ENCODE measurements at regions not wholly inside any gene's neighbourhood (a gene's known extent, or its start where the extent isn't known, plus 50 kb on each side); places are given as distances from the start of the nearest gene placed in this dataset.

DNA sequence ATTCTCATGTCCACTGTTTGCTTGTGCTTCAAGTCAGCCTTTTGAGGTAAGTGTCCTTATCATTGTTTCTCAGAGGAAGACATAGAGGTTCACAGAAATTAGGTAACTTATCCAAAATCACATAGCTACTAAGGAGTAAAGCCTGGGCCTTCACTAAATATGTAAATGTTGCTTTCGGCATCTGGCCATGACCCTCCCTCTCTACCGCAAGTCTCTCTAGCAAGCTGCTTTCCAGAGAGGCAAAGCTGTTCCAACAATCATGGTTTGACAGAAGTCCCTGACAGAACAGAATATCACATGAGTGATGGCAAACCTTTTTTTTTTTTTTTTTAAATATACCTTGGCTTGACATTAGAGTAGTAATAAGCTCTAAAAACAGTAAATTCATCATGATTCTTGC, 94.5 kb upstream of the F3 start:
- ChIA-PET POLR2A (no interaction called here), CTCF (no interaction called here)
- DNase-seq (ENCODE audit: extremely low spot score): no peak
- no peak for TF ChIP-seq SP1 (IDR thresholded peaks at IDR 0.05)
- no peak for TF ChIP-seq NFRKB (IDR thresholded peaks at IDR 0.05)
- no peak for TF ChIP-seq ZNF384 (IDR thresholded peaks at IDR 0.05)
- no peak for TF ChIP-seq CTBP1 (IDR thresholded peaks at IDR 0.05; ENCODE audit: borderline replicate concordance)
- no peak for TF ChIP-seq ELF4 (IDR thresholded peaks at IDR 0.05)
- TF ChIP-seq, protein P1, sequence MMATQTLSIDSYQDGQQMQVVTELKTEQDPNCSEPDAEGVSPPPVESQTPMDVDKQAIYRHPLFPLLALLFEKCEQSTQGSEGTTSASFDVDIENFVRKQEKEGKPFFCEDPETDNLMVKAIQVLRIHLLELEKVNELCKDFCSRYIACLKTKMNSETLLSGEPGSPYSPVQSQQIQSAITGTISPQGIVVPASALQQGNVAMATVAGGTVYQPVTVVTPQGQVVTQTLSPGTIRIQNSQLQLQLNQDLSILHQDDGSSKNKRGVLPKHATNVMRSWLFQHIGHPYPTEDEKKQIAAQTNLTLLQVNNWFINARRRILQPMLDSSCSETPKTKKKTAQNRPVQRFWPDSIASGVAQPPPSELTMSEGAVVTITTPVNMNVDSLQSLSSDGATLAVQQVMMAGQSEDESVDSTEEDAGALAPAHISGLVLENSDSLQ (IDR thresholded peaks at IDR 0.05): no peak
- no peak for TF ChIP-seq SUZ12 (IDR thresholded peaks at IDR 0.05)
- no peak for TF ChIP-seq FOXA1 (IDR thresholded peaks at IDR 0.05)
- TF ChIP-seq BHLHE40 (IDR thresholded peaks at IDR 0.05; ENCODE audit: borderline replicate concordance): no peak
- no peak for TF ChIP-seq TARDBP (IDR thresholded peaks at IDR 0.05)
- no peak for TF ChIP-seq FOXM1 (IDR thresholded peaks at IDR 0.05; ENCODE audit: borderline replicate concordance)
- no peak for TF ChIP-seq ARNT (IDR thresholded peaks at IDR 0.05)
- no peak for TF ChIP-seq HDGF (IDR thresholded peaks at IDR 0.05; ENCODE audit: borderline replicate concordance)
- no peak for TF ChIP-seq LEF1 (IDR thresholded peaks at IDR 0.05; ENCODE audit: borderline replicate concordance)

DNA sequence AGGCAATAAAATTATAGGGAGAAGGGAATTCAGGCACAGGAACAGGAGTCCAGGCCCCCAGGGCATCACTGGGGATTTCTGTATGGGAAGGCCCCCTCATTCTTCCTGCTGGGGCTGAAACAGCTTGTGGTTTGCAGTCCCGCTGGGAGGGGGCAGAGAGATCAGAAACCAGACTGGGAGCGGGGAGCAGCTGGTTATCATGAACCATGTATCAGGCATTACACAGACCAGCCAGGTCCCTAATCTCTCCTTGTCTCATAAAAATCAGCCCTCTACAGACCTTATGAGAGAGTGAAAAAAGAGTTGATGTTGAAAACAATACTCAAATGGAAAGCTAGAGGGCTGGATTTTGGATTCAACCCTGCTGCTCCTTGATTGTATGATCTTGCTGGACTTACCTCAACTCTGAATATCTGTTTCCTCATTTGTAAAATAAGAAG, 93.4 kb upstream of the F3 start:
- POLR2A ChIA-PET: no interaction called here
- CTCF ChIA-PET: interaction anchor here (1.1 kb wide), 1 partner anchor 11 kb away, joined by 3 read pairs; no protein-coding TSS in a partner anchor
- DNase-seq (ENCODE audit: extremely low spot score): peak; percentile 34
- TF ChIP-seq HDGF (IDR thresholded peaks at IDR 0.05; ENCODE audit: borderline replicate concordance): no peak
- TF ChIP-seq, protein P1 (IDR thresholded peaks at IDR 0.05): no peak
- no peak for TF ChIP-seq FOXK2 (IDR thresholded peaks at IDR 0.05)
- no peak for TF ChIP-seq TARDBP (IDR thresholded peaks at IDR 0.05)
- TF ChIP-seq ZNF384 (IDR thresholded peaks at IDR 0.05): no peak
- no peak for TF ChIP-seq NFRKB (IDR thresholded peaks at IDR 0.05)
- no peak for TF ChIP-seq SUZ12 (IDR thresholded peaks at IDR 0.05)
- no peak for TF ChIP-seq FOXA1 (IDR thresholded peaks at IDR 0.05)
- TF ChIP-seq ELF4 (IDR thresholded peaks at IDR 0.05): no peak
- TF ChIP-seq ARNT (IDR thresholded peaks at IDR 0.05): no peak
- no peak for TF ChIP-seq L3MBTL2 (conservative IDR thresholded peaks at IDR 0.05)

DNA sequence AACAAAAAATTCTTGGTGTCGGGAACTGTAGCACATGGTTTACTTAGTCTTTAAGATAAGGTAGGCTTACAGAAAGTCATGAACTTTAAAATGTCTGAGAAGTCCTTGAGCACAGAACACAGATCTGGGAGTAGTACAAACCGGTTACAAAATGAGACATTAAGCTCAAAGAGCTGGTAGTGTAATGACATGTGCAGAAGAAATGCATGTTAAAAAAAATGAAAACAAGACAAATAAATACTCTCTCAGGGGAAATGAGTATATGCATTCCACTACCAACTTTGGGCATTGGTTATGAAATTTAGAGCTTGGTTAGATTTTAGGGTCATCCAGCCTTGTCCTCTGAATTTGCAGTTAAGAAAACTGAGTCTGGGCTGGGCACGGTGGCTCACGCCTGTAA, 91.5 kb upstream of the F3 start:
- ChIA-PET CTCF (no interaction called here), POLR2A (no interaction called here)
- TF ChIP-seq LEF1 (IDR thresholded peaks at IDR 0.05; ENCODE audit: borderline replicate concordance) (no peak), ELF4 (IDR thresholded peaks at IDR 0.05) (no peak), SUZ12 (IDR thresholded peaks at IDR 0.05) (no peak), CTBP1 (IDR thresholded peaks at IDR 0.05; ENCODE audit: borderline replicate concordance) (no peak)
- DNase-seq (ENCODE audit: extremely low spot score): no peak

DNA sequence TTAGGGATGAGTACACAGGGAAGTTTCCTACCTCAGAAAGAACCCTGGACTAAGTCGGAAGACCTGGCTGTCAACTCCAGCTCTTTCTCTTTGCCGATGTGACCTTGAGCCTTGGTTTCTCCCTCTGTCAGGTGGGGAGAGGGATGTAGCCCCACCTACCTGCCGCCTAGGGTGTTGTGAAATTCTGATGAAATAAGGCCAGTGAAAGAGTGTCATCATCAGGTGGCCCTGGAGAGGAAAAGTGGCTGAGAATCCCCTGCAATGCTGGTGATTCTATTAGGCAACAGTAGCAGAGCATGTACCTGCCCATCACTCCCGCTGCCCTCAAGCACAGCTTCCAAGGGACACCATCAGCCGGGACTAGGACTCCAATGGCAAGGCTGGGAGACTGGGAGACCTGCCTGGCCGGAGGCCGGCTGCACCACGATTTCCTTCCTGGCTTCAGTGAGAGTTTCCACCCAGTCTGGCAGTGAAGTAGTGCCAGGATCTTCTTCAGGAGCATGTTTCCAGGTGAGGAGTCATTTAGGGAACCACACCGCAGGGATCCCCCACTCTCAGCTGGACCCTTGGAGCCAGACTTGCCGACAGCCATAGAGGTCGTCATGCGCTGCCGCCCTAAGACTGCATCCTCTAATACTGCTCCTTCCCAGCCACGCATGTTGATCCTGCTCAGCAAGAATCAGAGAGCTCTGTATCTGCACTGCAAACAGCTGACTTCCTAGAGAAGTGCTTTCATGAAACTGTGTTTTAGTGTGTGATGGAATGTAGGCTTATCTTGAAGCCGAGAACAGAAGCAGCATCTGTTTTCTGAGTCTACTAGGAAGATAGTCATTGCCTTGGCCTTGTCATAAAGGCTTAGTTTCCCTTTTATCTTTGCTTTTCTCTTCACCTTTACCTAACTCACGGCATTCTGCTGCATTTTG, 88.0 kb upstream of the F3 start:
- ChIA-PET CTCF (no interaction called here), POLR2A (no interaction called here)
- TF ChIP-seq FOXA1 (IDR thresholded peaks at IDR 0.05) (no peak), L3MBTL2 (conservative IDR thresholded peaks at IDR 0.05) (no peak), CTBP1 (IDR thresholded peaks at IDR 0.05; ENCODE audit: borderline replicate concordance) (no peak), SUZ12 (IDR thresholded peaks at IDR 0.05) (no peak), TARDBP (IDR thresholded peaks at IDR 0.05) (no peak), ELF4 (IDR thresholded peaks at IDR 0.05) (no peak), FOXM1 (IDR thresholded peaks at IDR 0.05; ENCODE audit: borderline replicate concordance) (no peak), NFRKB (IDR thresholded peaks at IDR 0.05) (no peak), BHLHE40 (IDR thresholded peaks at IDR 0.05; ENCODE audit: borderline replicate concordance) (no peak), ZNF384 (IDR thresholded peaks at IDR 0.05) (no peak), SP1 (IDR thresholded peaks at IDR 0.05) (no peak), ARNT (IDR thresholded peaks at IDR 0.05) (no peak), FOXK2 (IDR thresholded peaks at IDR 0.05) (no peak), LEF1 (IDR thresholded peaks at IDR 0.05; ENCODE audit: borderline replicate concordance) (no peak), HDGF (IDR thresholded peaks at IDR 0.05; ENCODE audit: borderline replicate concordance) (no peak)
- TF ChIP-seq, protein P1 (IDR thresholded peaks at IDR 0.05): no peak
- no peak for DNase-seq (ENCODE audit: extremely low spot score)

DNA sequence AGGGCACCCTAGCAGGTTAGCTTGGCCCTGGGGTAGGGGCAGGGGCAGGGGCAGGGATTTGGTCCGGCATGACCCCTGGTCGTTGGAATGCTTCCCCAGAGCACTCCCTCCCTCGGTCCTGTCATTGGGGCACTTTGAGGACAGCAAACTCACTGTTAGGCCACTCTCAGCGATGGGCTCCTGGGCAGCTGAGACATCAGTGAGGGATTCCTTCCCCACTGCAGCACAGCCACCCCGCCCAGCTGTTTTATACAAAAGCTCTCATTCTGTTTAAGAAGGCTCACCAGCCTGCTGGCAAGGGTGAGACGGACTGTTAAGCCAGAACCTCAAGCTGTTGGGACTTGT, 86.9 kb upstream of the F3 start:
- TF ChIP-seq FOXM1 (IDR thresholded peaks at IDR 0.05; ENCODE audit: borderline replicate concordance) (no peak), FOXA1 (IDR thresholded peaks at IDR 0.05) (no peak)
- DNase-seq (ENCODE audit: extremely low spot score): no peak
- POLR2A ChIA-PET: no interaction called here
- CTCF ChIA-PET: interaction anchor here (1.0 kb wide), 1 partner anchor 12 kb away, joined by 3 read pairs; no protein-coding TSS in a partner anchor

DNA sequence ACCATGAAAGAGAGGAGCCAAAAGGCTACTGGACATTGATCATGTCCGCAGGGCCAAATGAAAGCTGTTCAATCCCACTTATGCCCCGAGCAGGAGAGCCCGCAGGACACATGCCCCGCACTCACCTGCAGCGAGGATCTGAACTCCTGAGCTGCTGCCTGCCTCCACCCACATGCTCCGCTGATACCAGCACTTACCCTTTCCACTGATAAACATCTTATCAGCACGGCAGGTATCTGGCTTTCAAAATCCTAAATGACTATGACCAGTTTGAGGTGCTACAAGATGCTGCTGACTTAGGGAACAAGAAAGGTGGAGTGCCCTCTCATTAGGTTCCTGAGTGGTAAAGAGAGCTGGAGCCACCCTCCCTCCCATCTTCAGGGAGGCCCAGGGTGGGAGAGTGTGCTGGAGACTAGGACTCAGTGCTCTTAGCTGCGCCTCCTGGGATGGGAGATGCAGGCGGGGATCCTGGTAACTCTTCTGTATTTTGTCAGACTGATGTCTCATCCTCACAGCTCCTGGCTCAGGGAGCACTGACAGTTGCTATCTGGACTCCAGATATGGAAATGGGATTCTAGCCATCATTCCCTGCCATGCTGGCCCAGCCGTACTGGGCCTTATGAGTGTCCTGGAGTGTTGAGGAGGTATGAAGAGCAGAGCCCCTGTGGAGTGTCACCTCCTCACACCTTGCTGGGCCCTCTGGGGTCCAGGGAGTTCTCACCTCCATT, 86.4 kb upstream of the F3 start:
- CTCF ChIA-PET: interaction anchor here (1.0 kb wide), 1 partner anchor 12 kb away, joined by 3 read pairs; no protein-coding TSS in a partner anchor
- no peak for TF ChIP-seq ARNT (IDR thresholded peaks at IDR 0.05)
- POLR2A ChIA-PET: no interaction called here
- no peak for DNase-seq (ENCODE audit: extremely low spot score)
